Inferior parietal cortex (tissue), 1 donor: ENCODE measurements at regions not wholly inside any gene's neighbourhood (a gene's known extent, or its start where the extent isn't known, plus 50 kb on each side); places are given as distances from the start of the nearest gene placed in this dataset.
A peak's percentile ranks its signal among the peaks of the same experiment; 100 is the strongest.

Experiments used
- DNase-seq: peaks from one replicate; pipeline ENCODE4 v3.0.0-alpha.2; 2016; ENCODE audit errors: extremely low spot score

DNA sequence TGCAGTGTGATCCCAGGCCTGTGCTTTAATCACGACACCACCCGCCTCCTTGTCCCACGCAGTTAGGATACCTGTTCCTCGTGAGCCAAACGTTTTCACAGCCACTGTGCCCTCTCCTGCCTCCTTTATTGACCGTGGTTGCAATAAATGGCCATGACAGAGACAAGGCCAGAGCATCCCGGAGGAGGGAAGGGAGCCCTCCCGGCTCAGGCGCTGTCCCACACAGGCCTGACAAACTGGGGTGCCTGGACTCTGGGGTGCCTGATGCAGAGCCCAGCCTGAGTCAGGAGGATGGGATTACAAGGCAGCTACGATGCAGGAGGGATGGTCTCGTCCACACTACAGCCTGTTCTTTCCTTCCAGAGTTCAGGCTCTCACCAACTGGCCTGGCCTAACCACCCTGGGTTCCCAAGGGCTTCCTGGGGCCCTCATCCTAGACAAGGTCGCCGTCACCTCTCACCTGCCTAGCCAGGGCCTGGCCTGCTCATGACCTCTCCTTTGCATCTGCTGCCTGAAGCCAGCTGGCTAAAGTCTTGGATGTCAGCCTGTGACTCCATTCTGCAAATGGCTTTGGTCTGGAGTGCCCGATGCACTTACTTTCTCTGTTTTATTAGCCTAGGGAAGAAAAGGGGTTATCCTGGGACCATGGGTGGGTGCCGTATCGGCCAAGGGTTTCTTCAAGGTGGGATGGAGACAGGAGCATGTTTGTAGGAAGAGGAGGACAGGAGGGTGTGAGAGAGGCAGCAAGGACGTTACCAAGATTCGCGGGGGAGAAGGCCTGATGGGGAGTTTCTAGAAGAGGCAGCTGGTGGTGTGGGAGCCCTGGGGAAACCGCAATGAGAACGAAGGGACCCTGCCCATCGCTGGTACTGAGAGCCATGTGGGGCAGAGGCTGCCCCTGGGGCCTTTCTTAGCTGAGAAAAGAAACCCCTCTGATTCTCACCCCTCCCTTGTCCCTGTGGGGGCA lies 234.3 kb upstream of the TNRC6C start:
- DNase-seq, result no peak

DNA sequence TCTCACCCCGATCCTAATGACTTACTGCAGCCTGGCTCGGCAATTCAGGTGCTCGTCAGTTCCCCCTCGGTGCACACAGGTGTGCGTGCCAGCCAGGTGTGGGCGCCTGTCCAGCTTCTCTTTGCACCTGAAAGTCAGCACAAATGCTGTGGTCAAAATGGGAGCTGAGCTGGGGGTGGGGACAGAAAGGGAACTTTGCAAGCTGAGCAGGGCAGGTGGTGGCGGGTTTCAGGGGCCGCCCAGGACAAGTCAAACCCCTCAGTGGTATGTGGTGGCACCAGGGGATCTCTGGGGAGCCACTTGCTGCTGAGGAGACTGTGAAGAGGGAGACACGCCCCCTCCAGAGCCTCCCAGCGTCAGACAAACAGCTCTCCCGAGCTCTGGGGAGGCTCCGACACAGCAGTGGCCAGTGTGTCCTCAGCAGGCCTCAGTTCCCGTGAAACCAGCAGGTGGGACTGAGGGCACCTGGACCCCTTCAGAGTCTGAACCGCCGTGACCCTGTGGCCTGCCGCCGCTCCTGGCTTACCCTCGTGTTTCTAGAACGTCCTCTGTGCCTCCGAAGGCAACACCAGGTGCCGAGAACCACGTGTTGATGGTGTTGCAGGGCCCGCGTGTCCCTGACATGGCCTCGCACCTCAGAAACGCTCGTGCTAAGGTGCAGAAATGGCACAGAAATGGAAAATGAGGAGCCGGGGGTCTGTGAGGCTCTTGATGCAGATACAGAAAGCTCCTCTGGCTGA lies 233.5 kb upstream of the TNRC6C start:
- no peak for DNase-seq

GRCh38 chr17:77725846-77726245 lies 232.7 kb upstream of the TNRC6C start:
- no peak for DNase-seq

DNA sequence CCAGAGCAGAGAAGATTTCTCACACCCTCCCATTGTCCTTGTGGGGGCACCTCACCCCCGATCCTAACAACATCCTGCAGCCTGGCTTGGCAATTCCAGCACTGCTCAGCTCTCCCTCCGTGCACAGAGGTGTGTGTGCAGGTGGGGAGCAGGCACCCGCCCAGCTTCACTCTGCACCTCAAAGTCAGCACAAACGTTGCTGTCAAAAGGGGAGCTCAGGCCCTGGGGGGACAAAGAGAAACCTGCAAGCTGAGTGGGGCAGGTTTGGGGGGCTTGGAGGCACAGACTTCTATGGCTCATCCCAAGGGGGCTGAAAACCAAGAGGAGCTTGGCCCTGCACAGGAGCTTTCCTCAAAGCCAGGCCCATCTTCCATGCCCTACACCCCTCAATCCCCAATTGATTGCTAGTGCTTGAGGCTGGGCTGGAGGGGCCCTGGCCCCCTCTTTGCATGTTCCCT lies 231.9 kb upstream of the TNRC6C start:
- DNase-seq, result no peak

DNA sequence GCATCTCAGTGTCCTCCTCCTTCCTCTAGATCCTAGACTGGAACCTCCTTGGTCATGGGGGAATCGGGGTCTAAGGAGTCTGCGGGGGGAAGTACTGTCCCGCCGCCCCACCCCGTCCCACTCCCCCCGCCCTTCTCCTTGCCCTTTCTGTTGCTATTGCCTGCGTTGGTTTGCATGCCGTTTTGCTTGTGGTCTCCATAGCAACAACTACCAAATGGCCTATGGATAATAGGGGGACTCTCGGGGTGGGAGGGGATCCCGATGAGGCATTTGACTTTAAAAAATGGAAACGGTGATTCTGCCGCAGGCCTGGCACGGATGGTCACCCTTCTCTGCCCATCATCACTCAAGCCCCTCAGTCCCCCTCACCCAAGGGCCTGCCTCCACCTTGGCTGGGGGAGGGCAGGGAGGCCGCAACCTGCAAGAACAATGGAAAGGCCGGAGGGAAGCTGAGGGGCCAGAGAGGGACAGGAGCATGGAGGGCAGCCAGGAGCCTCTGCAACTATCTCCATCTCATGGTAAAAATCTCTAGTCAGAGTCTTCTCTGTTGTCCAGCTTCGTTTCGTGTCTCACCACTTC lies 231.4 kb upstream of the TNRC6C start:
- no peak for DNase-seq

- no peak for DNase-seq
Observed at GRCh38 chr17:77728474-77728795, 230.1 kb upstream of the TNRC6C start.

DNA sequence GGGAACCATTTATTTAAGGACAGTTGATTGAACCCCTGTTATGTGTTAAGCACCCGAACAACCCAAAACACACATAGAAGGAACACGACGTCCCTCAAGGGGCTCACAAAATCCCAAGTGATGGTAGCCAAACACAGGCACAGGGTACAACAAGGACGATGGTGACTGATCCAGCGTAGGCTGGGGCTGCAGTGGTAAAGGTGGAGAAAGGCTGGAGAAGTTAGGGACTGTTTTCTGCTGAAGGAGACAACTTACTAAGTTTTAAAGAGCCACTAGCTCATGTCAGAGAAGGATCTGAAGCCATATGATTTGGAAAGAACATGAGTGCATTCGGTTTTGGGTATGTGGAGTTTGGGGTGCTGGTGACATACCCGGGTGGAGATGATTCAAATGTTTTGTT lies 229.6 kb upstream of the TNRC6C start:
- DNase-seq, result no peak

DNA sequence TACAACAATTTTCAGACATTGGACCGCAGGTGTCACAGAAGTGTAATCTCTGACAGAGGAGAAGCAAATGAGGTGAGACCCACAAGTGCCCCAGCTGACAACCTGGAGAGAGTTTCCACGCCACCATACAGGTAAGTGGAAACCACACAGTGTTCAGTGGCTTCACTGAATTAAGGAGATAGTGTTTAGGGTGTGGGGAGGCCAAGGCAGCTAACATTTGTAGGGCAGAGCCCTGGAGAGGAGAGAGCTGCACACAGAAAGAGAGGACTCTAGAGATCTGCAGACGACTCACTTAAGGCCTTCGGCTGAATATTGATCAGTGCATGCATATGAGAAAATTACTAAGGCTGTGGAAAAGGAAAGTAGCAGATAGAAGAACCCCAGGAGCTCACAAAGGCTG lies 228.9 kb upstream of the TNRC6C start:
- DNase-seq, result no peak

DNA sequence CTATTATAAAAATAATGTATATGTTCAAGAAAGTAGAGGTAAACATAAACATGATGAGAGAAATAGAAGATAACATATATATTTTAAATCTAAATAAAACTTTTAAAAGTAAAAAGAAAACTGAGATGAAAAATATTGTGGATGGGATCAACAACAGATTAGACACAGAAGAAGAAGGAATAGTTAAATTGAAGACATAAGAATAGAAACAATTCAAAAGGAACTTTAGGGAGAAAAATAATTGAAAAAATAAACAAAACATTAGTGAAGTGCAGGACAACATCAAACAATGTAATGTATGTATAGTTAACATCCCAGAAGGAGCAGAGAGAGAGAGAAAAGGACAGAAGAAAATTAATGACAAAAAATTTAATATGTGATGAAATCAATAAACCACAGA lies 228.1 kb upstream of the TNRC6C start:
- no peak for DNase-seq

GRCh38 chr17:77733576-77734296 lies 224.8 kb upstream of the TNRC6C start:
- DNase-seq, result no peak

GRCh38 chr17:77734371-77735080 lies 224.0 kb upstream of the TNRC6C start:
- DNase-seq, result peak; percentile 65

DNA sequence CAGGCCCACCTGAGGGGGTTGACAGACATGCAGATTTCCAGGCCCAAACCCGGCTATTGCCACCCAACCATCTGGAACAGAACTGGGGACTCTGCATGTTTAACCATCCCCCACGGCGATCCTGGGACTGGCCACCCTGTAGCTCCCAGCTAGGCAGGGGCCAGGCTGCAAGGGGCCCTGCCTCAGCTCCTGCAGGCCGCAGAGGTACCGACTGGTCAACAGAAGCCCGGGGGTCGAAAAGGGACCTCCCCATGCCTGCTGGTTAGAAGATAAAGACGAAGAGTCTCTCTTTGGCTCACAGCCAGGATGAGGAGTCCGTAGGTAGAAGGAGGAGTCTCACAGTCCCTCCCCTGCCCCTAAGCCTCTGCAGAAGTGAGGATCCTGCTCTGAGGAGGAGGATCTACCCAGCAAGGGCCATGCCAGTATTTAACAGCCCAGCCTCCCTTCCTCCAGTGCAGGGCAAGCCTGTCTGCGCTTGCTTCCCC lies 223.4 kb upstream of the TNRC6C start:
- no peak for DNase-seq

GRCh38 chr17:77735566-77736198 lies 222.8 kb upstream of the TNRC6C start:
- no peak for DNase-seq

DNA sequence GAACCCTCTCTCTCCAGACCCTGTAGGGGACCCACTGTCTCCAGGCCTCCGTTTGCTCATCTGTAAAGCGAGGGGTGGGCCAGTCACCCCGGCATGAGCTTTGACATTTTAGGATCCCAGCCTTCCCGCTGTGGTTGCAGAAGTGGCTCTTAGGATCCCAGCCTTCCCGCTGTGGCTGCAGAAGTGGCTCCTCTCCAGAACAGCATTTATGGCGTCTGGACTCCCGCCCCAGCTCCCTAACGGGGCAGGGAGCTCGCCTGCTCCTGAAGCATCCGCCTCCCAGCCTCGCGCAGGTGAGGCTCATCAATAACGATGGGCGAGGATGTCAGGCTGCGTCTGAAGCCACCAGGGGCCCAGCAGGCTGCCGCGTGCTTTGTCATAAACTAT lies 222.3 kb upstream of the TNRC6C start:
- no peak for DNase-seq

- no peak for DNase-seq
Observed at GRCh38 chr17:77736721-77737120, 221.8 kb upstream of the TNRC6C start.

GRCh38 chr17:77737442-77738265 lies 220.8 kb upstream of the TNRC6C start:
- DNase-seq, result no peak

DNA sequence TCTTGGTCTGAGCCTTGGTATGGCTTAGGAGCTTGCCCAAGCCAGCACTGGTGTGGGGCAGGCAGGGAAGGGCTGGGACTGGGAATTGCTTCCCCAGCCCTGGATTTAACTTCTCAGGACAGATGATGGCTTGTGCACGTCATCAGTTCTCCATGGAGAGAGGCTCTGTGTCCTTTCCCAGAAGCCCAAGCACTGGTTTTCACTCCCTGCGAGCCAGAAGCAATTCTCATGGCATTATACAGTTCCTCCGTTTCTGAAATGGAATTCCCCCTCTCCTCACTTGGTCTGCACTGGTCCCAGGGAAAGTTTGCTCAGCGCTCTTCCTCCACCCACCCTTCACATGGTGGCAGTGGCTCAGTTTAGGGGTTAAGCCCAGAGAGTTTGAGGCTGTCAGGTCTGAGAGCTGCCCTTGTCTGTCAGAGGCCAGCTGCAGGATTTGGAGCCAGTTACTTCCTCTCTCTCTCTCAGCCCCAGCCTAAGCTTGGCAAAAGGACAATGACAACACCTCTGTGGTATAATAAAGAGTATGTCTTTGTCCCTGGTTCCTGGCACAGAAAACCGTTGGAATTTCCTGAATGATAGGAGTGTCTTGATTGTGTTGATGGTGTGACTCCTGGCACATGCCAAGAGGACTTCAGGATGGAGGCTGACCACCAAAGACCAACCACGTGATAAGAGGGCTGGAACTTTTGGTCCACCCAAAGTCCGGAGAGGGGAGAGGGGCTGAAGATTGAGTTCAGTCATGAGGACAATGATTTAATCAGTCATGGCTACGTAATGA lies 219.6 kb upstream of the TNRC6C start:
- no peak for DNase-seq

DNA sequence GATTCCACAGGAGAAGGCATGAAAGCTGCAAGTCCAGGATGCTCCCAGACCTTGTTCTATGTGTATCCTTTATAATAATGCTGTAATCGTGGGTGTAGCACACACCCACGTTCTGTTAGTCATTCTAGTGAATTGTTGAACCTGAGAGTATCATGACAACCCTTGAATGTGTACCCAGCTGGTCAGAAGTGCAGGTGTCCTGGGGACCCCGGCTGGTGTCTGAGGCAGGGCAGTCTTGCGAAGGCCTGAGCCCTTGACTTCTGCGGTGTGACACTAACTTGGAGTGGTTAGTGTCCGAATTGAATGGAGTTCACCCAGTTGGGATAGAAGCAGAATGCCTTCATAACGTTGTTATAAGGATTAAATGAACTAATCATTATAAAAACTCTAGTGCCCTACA lies 218.0 kb upstream of the TNRC6C start:
- no peak for DNase-seq

DNA sequence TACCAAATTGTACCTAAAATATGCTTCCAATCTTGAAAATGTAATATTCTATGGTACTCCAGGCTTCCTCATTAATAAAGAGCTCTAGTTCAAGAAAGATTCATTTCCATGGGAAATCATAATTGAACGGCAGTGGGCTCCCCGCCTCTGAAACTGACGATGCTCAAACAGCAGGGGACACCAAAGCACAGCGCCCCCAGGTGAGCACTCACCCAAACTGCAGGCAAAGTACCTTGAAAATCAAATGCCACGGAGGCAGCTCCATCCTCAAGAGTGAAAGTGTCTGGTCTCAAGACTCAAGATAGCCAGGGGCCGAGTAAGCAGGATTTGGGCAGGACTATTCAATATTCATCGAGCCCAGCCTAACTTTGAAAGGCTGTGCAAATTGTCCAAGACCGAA lies 217.4 kb upstream of the TNRC6C start:
- no peak for DNase-seq
